ENCODE measurements at regions not wholly inside any gene's neighbourhood (a gene's known extent, or its start where the extent isn't known, plus 50 kb on each side); places are given as distances from the start of the nearest gene placed in this dataset.

- Histone ChIP-seq H3K4me1 (ENCODE audit: insufficient read depth, low read length, poor library complexity, severe bottlenecking) (no peaks in the 10 kb centered on the region), H3K36me3 (ENCODE audit: insufficient read depth, low read length, poor library complexity, severe bottlenecking) (no peaks in the 10 kb centered on the region), H3K27me3 (replicated peaks; ENCODE audit: insufficient read depth, low read depth, low read length, poor library complexity) (no peaks in the 10 kb centered on the region), H3K4me3 (ENCODE audit: low read depth, low read length, poor library complexity, severe bottlenecking) (no peak overlapping the region), H3K9me3 (ENCODE audit: low read depth, low read length, poor library complexity, severe bottlenecking) (peaks cover 17% of the 10 kb centered on the region), H3K27ac (ENCODE audit: low read depth, low read length, poor library complexity, severe bottlenecking) (no peak overlapping the region)
- ChIA-PET POLR2A (ENCODE audit: low non-redundant PET) (no interaction called here), CTCF (no interaction called here)
- TF ChIP-seq EZH2 (IDR thresholded peaks at IDR 0.05; ENCODE audit: borderline replicate concordance, low read depth, low read length, poor library complexity, severe bottlenecking) (no peak), CTCF (conservative IDR thresholded peaks at IDR 0.05; ENCODE audit: low read depth, low read length) (no peak)
- intact Hi-C loops (cut with micrococcal nuclease; ENCODE audit: unreplicated experiment) = no loop called here
- BruUV-seq (replicated peaks) = no TSS peak
- no peak for DNase-seq (ENCODE audit: low spot score)
Measured at GRCh38 chr7:153590136-153590535, 462.1 kb upstream of the DPP6 start.

- no peak for TF ChIP-seq EZH2 (IDR thresholded peaks at IDR 0.05; ENCODE audit: borderline replicate concordance, low read depth, low read length, poor library complexity, severe bottlenecking)
- no peak for TF ChIP-seq CTCF (conservative IDR thresholded peaks at IDR 0.05; ENCODE audit: low read depth, low read length)
- H3K36me3 ChIP-seq (ENCODE audit: insufficient read depth, low read length, poor library complexity, severe bottlenecking) = no peaks in the 10 kb centered on the region
- no peak overlapping the region for H3K27ac ChIP-seq (ENCODE audit: low read depth, low read length, poor library complexity, severe bottlenecking)
- no TSS peak for BruUV-seq (replicated peaks)
- no peak for DNase-seq (ENCODE audit: low spot score)
- no peak overlapping the region for H3K4me3 ChIP-seq (ENCODE audit: low read depth, low read length, poor library complexity, severe bottlenecking)
- CTCF ChIA-PET = no interaction called here
- POLR2A ChIA-PET (ENCODE audit: low non-redundant PET) = no interaction called here
- intact Hi-C loops (cut with micrococcal nuclease; ENCODE audit: unreplicated experiment) = no loop called here
- H3K4me1 ChIP-seq (ENCODE audit: insufficient read depth, low read length, poor library complexity, severe bottlenecking) = no peaks in the 10 kb centered on the region
- H3K27me3 ChIP-seq (replicated peaks; ENCODE audit: insufficient read depth, low read depth, low read length, poor library complexity) = no peaks in the 10 kb centered on the region
- peaks cover 17% of the 10 kb centered on the region for H3K9me3 ChIP-seq (ENCODE audit: low read depth, low read length, poor library complexity, severe bottlenecking)
Measured at GRCh38 chr7:153590571-153590970, 461.6 kb upstream of the DPP6 start.

- no peaks in the 10 kb centered on the region for H3K4me1 ChIP-seq (ENCODE audit: insufficient read depth, low read length, poor library complexity, severe bottlenecking)
- no peak for DNase-seq (ENCODE audit: low spot score)
- H3K9me3 ChIP-seq (ENCODE audit: low read depth, low read length, poor library complexity, severe bottlenecking) = peaks cover 35% of the 10 kb centered on the region
- no TSS peak for BruUV-seq (replicated peaks)
- H3K36me3 ChIP-seq (ENCODE audit: insufficient read depth, low read length, poor library complexity, severe bottlenecking) = no peaks in the 10 kb centered on the region
- H3K4me3 ChIP-seq (ENCODE audit: low read depth, low read length, poor library complexity, severe bottlenecking) = no peak overlapping the region
- H3K27me3 ChIP-seq (replicated peaks; ENCODE audit: insufficient read depth, low read depth, low read length, poor library complexity) = no peaks in the 10 kb centered on the region
- intact Hi-C loops (cut with micrococcal nuclease; ENCODE audit: unreplicated experiment) = no loop called here
- TF ChIP-seq EZH2 (IDR thresholded peaks at IDR 0.05; ENCODE audit: borderline replicate concordance, low read depth, low read length, poor library complexity, severe bottlenecking) (no peak), CTCF (conservative IDR thresholded peaks at IDR 0.05; ENCODE audit: low read depth, low read length) (no peak)
- CTCF ChIA-PET = no interaction called here
- H3K27ac ChIP-seq (ENCODE audit: low read depth, low read length, poor library complexity, severe bottlenecking) = no peak overlapping the region
- POLR2A ChIA-PET (ENCODE audit: low non-redundant PET) = no interaction called here
Measured at GRCh38 chr7:153607354-153607753, 444.8 kb upstream of the DPP6 start.

Measured in A673 (cell line).